Fibroblast of villous mesenchyme (primary cell): ENCODE measurements at regions not wholly inside any gene's neighbourhood (a gene's known extent, or its start where the extent isn't known, plus 50 kb on each side); places are given as distances from the start of the nearest gene placed in this dataset.
A peak's percentile ranks its signal among the peaks of the same experiment; 100 is the strongest.
"Not testable (repeated sequence)": the region's sequence is repeated elsewhere in the genome, so short reads cannot be mapped to it uniquely, and the experiment has no call there.

Source experiments
- DNase-seq: peaks from one replicate; pipeline ENCODE4 v3.0.0-alpha.2; 2010; ENCODE audit warnings: low read depth
- H3K4me3 ChIP-seq: 2 replicates; pipeline ENCODE4 v1.5.1; 2011; ENCODE audit warnings: low read depth, mild to moderate bottlenecking, low read length
- CTCF ChIP-seq: IDR thresholded peaks from 2 replicates; pipeline ENCODE4 v1.5.1; 2012; ENCODE audit warnings: low read depth, mild to moderate bottlenecking, low read length; ENCODE audit not compliant: insufficient read depth

- DNase-seq = no peak
- no peak overlapping the region for H3K4me3 ChIP-seq
- no peak for TF ChIP-seq CTCF
Observed at GRCh38 chr9:96150324-96151227, 151.4 kb downstream of the HSD17B3 start.

- DNase-seq = no peak
- TF ChIP-seq CTCF = no peak
Observed at GRCh38 chr9:96149533-96150280, 152.3 kb downstream of the HSD17B3 start.

GRCh38 chr9:96148634-96149532 lies 153.1 kb downstream of the HSD17B3 start:
- no peak for DNase-seq
- H3K4me3 ChIP-seq = no peak overlapping the region
- no peak for TF ChIP-seq CTCF

More at GRCh38 chr9:96149533-96150280, 152.3 kb downstream of the HSD17B3 start:
- no peak overlapping the region for H3K4me3 ChIP-seq

- DNase-seq = peak; percentile 42
- H3K4me3 ChIP-seq = not testable (repeated sequence)
Observed at GRCh38 chr9:96147029-96147428, 154.9 kb downstream of the HSD17B3 start.

- no peak overlapping the region for H3K4me3 ChIP-seq
- DNase-seq = peak; percentile 31
- TF ChIP-seq CTCF = no peak
Observed at GRCh38 chr9:96141666-96142065, 160.3 kb downstream of the HSD17B3 start.

- no peak for TF ChIP-seq CTCF
- H3K4me3 ChIP-seq = no peak overlapping the region
- DNase-seq = peak; percentile 19
Observed at GRCh38 chr9:96141128-96141474, 160.9 kb downstream of the HSD17B3 start.
